NCI-H748 (cell line): ENCODE measurements at regions not wholly inside any gene's neighbourhood (a gene's known extent, or its start where the extent isn't known, plus 50 kb on each side); places are given as distances from the start of the nearest gene placed in this dataset.
"Not testable (repeated sequence)": the region's sequence is repeated elsewhere in the genome, so short reads cannot be mapped to it uniquely, and the experiment has no call there.

Experiments used
- DNase-seq: peaks from one replicate; lab custom pipeline; 2025; ENCODE audit not compliant: unreplicated experiment; lab: John Stamatoyannopoulos, UW

DNA sequence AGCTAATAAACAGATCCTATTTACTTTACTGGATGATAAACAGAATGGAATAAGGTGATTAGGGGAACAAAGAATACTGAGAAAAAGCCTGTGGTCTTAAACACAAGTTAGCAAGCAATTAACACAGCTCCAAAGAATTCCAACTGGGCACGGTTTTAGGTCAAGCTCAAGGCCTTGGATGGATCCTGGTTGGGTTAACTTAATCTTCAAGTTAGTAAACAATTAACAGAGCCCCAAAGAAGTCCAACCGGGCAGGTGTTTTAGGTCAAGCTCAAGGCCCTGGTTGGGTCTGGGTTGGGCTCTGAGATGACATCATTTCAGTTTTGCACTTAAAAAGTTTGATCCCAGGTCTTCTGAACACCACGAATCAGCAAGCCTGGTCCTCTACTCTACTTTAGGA, 1086.3 kb upstream of the TMPRSS15 start:
- DNase-seq = no peak

- no peak for DNase-seq
Observed at GRCh38 chr21:19490481-19490880, 1086.9 kb upstream of the TMPRSS15 start.

DNA sequence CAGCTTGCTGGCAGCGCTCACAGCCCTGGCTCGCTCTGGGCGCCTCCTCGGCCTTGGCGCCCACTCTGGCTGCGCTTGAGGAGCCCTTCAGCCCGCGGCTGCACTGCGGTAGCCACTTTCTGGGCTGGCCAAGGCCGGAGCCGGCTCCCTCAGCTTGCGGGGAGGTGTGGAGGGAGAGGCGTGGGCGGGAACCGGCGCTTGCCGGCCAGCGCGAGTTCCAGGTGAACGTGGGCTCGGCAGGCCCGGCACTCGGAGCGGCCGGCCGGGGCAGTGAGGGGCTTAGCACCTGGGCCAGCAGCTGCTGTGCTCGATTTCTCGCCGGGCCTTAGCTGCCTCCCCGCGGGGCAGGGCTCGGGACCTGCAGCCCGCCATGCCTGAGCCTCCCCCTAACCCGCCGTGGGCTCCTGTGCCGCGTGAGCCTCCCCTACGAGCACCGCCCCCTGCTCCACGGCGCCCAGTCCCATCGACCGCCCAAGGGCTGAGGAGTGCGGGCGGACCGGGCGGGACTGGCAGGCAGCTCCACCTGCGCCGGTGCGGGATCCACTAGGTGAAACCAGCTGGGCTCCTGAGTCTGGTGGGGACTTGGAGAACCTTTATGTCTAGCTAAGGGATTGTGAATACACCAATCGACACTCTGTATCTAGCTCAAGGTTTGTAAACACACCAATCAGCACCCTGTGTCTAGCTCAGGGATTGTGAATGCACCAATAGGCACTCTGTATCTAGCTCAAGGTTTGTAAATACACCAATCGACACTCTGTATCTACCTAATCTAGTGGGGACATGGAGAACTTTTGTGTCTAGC, 1090.1 kb upstream of the TMPRSS15 start:
- DNase-seq = not testable (repeated sequence)

- DNase-seq = no peak
Observed at GRCh38 chr21:19501115-19501514, 1097.5 kb upstream of the TMPRSS15 start.

DNA sequence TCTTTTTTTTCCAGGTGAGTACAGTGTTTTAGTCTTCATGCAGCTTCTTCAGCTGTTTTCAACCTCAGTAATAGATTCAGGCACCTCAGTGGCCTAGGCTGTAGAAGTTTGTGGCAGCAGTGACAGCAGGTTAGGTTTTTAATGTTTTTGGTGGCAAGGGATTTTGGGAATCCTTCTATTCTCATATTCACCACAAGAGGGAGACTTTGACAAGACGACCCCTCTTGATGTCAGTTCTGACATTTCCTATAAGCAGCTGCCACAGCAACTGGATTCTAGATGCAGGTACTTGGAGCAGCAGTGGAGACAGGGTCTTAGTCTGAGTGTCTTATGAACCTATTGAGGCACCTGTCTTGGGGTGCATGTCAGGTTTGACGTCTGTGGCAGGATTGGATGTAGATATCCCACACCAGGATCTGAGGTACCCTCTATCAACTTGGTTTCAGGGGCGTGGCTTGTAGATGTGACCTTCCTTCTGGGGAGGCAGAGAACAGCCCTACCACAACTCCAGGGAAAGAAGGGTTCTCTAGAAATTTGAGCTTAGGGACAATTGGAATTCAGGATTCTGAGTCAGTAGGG, 1104.2 kb upstream of the TMPRSS15 start:
- DNase-seq = peak; percentile 60

DNA sequence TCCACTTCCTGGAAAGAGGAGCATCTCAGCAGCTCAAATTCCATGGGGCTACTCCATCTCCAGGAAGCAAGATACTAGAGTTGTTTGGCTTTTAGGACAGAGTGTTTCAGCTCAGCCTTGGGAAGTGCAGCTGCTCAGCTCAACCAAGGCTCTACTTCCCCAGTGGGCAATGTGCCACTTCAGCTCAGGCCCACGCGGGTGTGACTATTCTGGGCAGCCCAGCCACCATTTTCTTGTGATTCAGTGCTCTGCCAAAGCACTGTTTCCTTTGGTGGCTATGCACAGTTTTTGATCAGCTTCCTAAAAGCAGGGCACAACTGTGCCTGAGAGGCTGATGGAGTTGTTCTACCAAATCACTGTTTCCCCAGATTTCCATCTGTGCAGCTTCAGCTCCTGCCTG, 1104.9 kb upstream of the TMPRSS15 start:
- DNase-seq = no peak

- no peak for DNase-seq
Observed at GRCh38 chr21:19508844-19509243, 1105.3 kb upstream of the TMPRSS15 start.

DNA sequence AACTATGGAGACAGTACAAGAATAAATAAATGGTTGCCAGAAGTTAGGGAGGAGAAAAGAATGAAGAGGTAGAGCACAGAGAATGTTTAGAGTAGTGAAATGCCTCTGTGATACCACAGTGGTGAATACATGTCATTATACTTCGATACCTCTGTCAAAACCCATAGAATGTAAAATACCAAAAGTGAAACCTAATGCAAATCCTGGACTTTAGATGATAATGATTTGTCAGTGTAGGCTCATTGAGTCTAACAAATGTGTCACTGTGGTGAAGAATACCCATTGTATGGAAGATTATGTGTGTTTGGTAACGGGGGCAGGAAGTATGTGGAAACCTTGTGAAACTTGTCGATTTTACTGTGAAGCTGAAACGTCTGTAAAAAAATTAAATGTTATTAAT, 1106.5 kb upstream of the TMPRSS15 start:
- no peak for DNase-seq

- no peak for DNase-seq
Observed at GRCh38 chr21:19510653-19511052, 1107.1 kb upstream of the TMPRSS15 start.

DNA sequence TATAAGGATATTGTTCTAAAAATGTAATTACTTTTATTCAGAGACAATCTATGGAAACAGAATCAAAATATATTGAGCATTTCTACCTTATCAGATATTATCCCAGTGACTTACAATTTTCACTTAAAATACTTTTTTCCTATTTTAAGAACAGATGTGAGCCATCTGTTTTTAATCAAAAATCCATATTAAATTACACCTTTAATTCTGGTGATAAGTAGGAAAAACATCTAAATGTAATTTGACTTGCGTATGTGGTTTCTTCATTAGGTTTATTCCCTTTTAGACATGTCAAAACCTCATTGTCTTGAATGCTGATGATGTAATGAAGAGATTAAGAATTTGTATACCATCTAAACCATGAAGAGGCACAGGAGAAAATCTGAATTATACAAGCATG, 1118.8 kb upstream of the TMPRSS15 start:
- DNase-seq = no peak

GRCh38 chr21:19523061-19523460, 1119.5 kb upstream of the TMPRSS15 start:
- DNase-seq = no peak

DNA sequence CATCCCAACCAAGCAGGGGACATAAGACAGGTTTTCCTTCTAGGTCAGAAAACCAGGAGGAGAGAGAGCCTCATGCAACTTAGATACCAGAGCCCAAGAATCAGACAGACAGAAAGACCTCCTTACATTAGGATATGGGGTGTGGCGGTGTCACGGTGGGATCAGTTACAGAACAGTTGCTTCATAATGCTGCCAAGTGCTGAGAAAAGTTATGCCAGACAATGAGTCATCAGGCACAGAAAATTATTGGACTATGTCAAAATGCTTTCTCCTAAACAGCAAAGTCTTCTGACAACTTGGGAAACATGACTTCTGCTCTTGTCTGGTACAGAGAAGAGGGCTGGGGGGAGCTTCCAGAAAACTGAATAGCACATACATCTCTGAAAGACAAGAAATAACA, 1120.2 kb upstream of the TMPRSS15 start:
- no peak for DNase-seq

- DNase-seq = no peak
Observed at GRCh38 chr21:19529031-19529430, 1125.4 kb upstream of the TMPRSS15 start.

DNA sequence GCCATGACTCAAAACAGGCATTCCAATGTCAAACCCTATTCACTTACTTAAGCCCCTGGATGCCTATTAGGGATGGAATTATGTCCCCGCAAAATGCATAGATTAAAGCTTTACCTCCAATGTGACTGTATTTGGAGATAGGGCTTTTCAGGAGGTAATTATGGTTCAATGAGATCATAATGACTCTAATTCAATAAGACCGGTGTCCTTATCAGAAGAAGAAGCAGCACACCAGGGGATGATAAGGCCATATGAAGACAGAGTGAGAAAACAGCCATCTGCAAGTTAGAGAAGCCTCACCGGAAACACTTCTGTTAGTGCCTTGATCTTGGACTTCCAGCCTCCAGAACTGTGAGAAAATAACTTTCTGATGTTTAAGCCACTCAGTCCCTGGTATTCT, 1131.8 kb upstream of the TMPRSS15 start:
- no peak for DNase-seq

GRCh38 chr21:19537116-19537515, 1133.5 kb upstream of the TMPRSS15 start:
- no peak for DNase-seq

- DNase-seq = no peak
Observed at GRCh38 chr21:19540287-19540686, 1136.7 kb upstream of the TMPRSS15 start.

- DNase-seq = peak; percentile 7
Observed at GRCh38 chr21:19541602-19542001, 1138.0 kb upstream of the TMPRSS15 start.

- DNase-seq = not testable (repeated sequence)
Observed at GRCh38 chr21:19544493-19544892, 1140.9 kb upstream of the TMPRSS15 start.

GRCh38 chr21:19547951-19548840, 1144.6 kb upstream of the TMPRSS15 start:
- DNase-seq = peak; percentile 69

DNA sequence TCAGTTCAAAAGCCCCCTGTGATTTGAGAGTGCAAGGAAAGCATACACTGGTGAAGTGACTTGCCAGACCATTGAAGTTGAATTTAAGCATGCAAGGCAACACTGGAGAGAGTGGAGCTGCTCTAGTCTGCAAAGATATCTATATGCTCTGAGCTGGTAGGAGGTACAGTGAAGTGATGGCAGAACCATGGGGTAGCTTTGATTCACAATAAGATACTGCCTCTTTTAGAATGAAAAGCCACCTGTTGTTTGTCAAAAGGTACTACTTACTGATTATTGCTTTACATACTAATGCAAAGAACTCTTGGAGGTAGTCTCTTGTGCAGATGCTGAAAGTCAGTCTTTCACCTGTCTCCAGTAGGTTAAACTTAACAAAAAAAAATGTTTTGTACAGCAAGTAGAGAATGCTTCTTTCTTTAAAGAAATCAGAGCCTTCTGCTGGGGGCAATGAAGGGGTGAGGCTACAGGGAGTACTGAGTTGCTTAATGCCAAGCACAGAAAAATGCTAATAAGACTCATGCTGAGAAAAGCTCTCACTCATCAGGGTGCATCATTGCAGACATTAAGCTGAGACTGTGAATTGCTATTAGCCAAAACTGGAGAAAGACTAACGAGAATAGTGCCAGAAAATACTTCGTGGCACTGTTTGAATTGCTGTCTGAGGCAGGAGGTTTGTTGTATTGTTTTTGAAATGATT, 1150.5 kb upstream of the TMPRSS15 start:
- peak; percentile 75 for DNase-seq

DNA sequence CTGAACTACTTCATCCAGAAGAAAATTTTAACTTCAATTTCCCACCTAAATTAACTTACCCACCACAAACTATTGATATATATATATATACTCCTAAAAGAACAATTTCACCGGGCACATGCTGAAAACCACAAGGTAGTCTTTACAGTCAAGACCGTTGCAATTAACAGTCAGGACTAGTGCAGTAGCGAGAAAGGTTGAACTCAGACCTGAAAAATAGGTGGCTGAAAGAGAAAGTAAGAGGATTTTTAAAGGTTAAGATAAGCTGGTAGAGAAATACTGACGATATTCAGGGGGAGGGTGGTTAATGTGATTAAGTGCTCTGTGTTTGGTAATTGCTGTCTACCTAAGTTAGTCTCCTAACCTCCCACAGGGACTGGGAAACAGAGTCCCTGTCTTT, 1153.5 kb upstream of the TMPRSS15 start:
- DNase-seq = no peak
